Stimulated activated CD4-positive, alpha-beta T cell treated with anti-CD3 and anti-CD28 coated beads, Interleukin-1b, Interleukin-23, amount 100 ng/mL, for 24 hours (primary cell): ENCODE measurements at regions not wholly inside any gene's neighbourhood (a gene's known extent, or its start where the extent isn't known, plus 50 kb on each side); places are given as distances from the start of the nearest gene placed in this dataset.

Experiments
- DNase-seq, 4 experiments: peaks; one replicate each; pipeline ENCODE4 v3.0.0-alpha.2; 2020; ENCODE audit warnings: low read depth in 4 of 4, low spot score in 1 of 4

GRCh38 chr2:16303761-16304160 lies 361.9 kb downstream of the CYRIA start:
- DNase-seq, result no peak

- no peak for DNase-seq
These were observed 362.4 kb downstream of the CYRIA start for GRCh38 chr2:16303273-16303577.

GRCh38 chr2:16302431-16303272 lies 362.3 kb downstream of the MYCN start:
- no peak for DNase-seq

GRCh38 chr2:16301961-16302360 lies 361.6 kb downstream of the MYCN start:
- no peak for DNase-seq

GRCh38 chr2:16298866-16299265 lies 358.5 kb downstream of the MYCN start:
- no peak for DNase-seq

- DNase-seq, result no peak
These were observed 356.2 kb downstream of the MYCN start for GRCh38 chr2:16296331-16297250.

- DNase-seq, result no peak
These were observed 355.6 kb downstream of the MYCN start for GRCh38 chr2:16296038-16296290.

GRCh38 chr2:16294791-16295190 lies 354.4 kb downstream of the MYCN start:
- DNase-seq, result no peak

GRCh38 chr2:16293871-16294270 lies 353.5 kb downstream of the MYCN start:
- DNase-seq, result no peak

- no peak for DNase-seq
These were observed 353.0 kb downstream of the MYCN start for GRCh38 chr2:16293398-16293797.

- no peak for DNase-seq
These were observed 351.6 kb downstream of the MYCN start for GRCh38 chr2:16291731-16292550.

GRCh38 chr2:16291226-16291625 lies 350.9 kb downstream of the MYCN start:
- DNase-seq, result no peak

- no peak for DNase-seq
These were observed 350.1 kb downstream of the MYCN start for GRCh38 chr2:16290311-16291020.

GRCh38 chr2:16288371-16289112 lies 348.2 kb downstream of the MYCN start:
- DNase-seq, result no peak

GRCh38 chr2:16287831-16288230 lies 347.5 kb downstream of the MYCN start:
- no peak for DNase-seq

- no peak for DNase-seq
These were observed 346.9 kb downstream of the MYCN start for GRCh38 chr2:16287281-16287680.

GRCh38 chr2:16285813-16286510 lies 345.6 kb downstream of the MYCN start:
- no peak for DNase-seq

- DNase-seq, result no peak
These were observed 344.7 kb downstream of the MYCN start for GRCh38 chr2:16284941-16285625.
